ENCODE measurements at regions not wholly inside any gene's neighbourhood (a gene's known extent, or its start where the extent isn't known, plus 50 kb on each side); places are given as distances from the start of the nearest gene placed in this dataset.

- Mint-ChIP-seq H3K27ac (no peak overlapping the region), H3K9me3 (no peaks in the 10 kb centered on the region), H3K4me1 (no peaks in the 10 kb centered on the region), H3K36me3 (ENCODE audit: low read depth) (no peaks in the 10 kb centered on the region), H3K4me3 (no peak overlapping the region), H3K27me3 (ENCODE audit: insufficient read depth) (no peaks in the 10 kb centered on the region)
- Histone ChIP-seq H3K9ac (ENCODE audit: extremely low read depth, low read length, poor library complexity, severe bottlenecking) (no peak overlapping the region), H3K27me3 (ENCODE audit: control insufficient read depth, insufficient read depth, low read length, poor library complexity, severe bottlenecking) (no peaks in the 10 kb centered on the region), H3K4me1 (ENCODE audit: control insufficient read depth, insufficient read depth, low read length) (no peaks in the 10 kb centered on the region), H3K4me3 (ENCODE audit: low read length) (no peak overlapping the region), H3K36me3 (ENCODE audit: control insufficient read depth, insufficient read depth, low read length) (no peaks in the 10 kb centered on the region), H3K27ac (ENCODE audit: low read depth, low read length) (no peak overlapping the region), H3K9me3 (ENCODE audit: control insufficient read depth, low read length) (no peaks in the 10 kb centered on the region)
- TF ChIP-seq CTCF (conservative IDR thresholded peaks at IDR 0.05), result no peak
- WGBS, 2 experiments (ENCODE audit: insufficient coverage in 1 of 2, insufficient read length in 1 of 2), result 92 to 94% methylated on average over 3 to 5 of the region's 5 CpGs
- no peak for DNase-seq
Measured at GRCh38 chr7:98511175-98511574, 105.9 kb upstream of the NPTX2 start.

GRCh38 chr7:98509836-98510235 lies 107.2 kb upstream of the NPTX2 start:
- no peak for DNase-seq
- no peak for TF ChIP-seq CTCF (conservative IDR thresholded peaks at IDR 0.05)
- Mint-ChIP-seq H3K36me3 (ENCODE audit: low read depth) (no peaks in the 10 kb centered on the region), H3K9me3 (no peaks in the 10 kb centered on the region), H3K4me1 (no peaks in the 10 kb centered on the region), H3K27ac (no peak overlapping the region), H3K27me3 (ENCODE audit: insufficient read depth) (peaks cover 3% of the 10 kb centered on the region), H3K4me3 (no peak overlapping the region)
- H3K9ac ChIP-seq (ENCODE audit: extremely low read depth, low read length, poor library complexity, severe bottlenecking), result no peak overlapping the region
- H3K9me3 ChIP-seq (ENCODE audit: control insufficient read depth, low read length), result no peaks in the 10 kb centered on the region
- no peaks in the 10 kb centered on the region for H3K36me3 ChIP-seq (ENCODE audit: control insufficient read depth, insufficient read depth, low read length)
- H3K27me3 ChIP-seq (ENCODE audit: control insufficient read depth, insufficient read depth, low read length, poor library complexity, severe bottlenecking), result no peaks in the 10 kb centered on the region
- no peak overlapping the region for H3K27ac ChIP-seq (ENCODE audit: low read depth, low read length)
- no peaks in the 10 kb centered on the region for H3K4me1 ChIP-seq (ENCODE audit: control insufficient read depth, insufficient read depth, low read length)
- WGBS, 2 experiments (ENCODE audit: insufficient coverage in 1 of 2, insufficient read length in 1 of 2), result 78 to 87% methylated on average over 3 to 6 of the region's 6 CpGs
- H3K4me3 ChIP-seq (ENCODE audit: low read length), result no peak overlapping the region

GRCh38 chr7:98506471-98506870 lies 105.6 kb upstream of the BAIAP2L1 start:
- H3K4me3 Mint-ChIP-seq, result no peak overlapping the region
- no peaks in the 10 kb centered on the region for H3K4me1 ChIP-seq (ENCODE audit: control insufficient read depth, insufficient read depth, low read length)
- peaks cover 6% of the 10 kb centered on the region for H3K27me3 Mint-ChIP-seq (ENCODE audit: insufficient read depth)
- no peak overlapping the region for H3K9ac ChIP-seq (ENCODE audit: extremely low read depth, low read length, poor library complexity, severe bottlenecking)
- H3K36me3 Mint-ChIP-seq (ENCODE audit: low read depth), result no peaks in the 10 kb centered on the region
- H3K27ac ChIP-seq (ENCODE audit: low read depth, low read length), result no peak overlapping the region
- H3K4me3 ChIP-seq (ENCODE audit: low read length), result no peak overlapping the region
- no peaks in the 10 kb centered on the region for H3K36me3 ChIP-seq (ENCODE audit: control insufficient read depth, insufficient read depth, low read length)
- no peaks in the 10 kb centered on the region for H3K4me1 Mint-ChIP-seq
- WGBS, 2 experiments (ENCODE audit: insufficient coverage in 1 of 2, insufficient read length in 1 of 2), result 88 to 100% methylated on average over 1 to 2 of the region's 2 CpGs
- H3K9me3 ChIP-seq (ENCODE audit: control insufficient read depth, low read length), result no peaks in the 10 kb centered on the region
- no peaks in the 10 kb centered on the region for H3K27me3 ChIP-seq (ENCODE audit: control insufficient read depth, insufficient read depth, low read length, poor library complexity, severe bottlenecking)
- TF ChIP-seq CTCF (conservative IDR thresholded peaks at IDR 0.05), result no peak
- no peaks in the 10 kb centered on the region for H3K9me3 Mint-ChIP-seq
- H3K27ac Mint-ChIP-seq, result no peak overlapping the region
- no peak for DNase-seq
